Stomach smooth muscle (tissue), 2 donors: ENCODE measurements at regions not wholly inside any gene's neighbourhood (a gene's known extent, or its start where the extent isn't known, plus 50 kb on each side); places are given as distances from the start of the nearest gene placed in this dataset.
"Not testable (repeated sequence)": the region's sequence is repeated elsewhere in the genome, so short reads cannot be mapped to it uniquely, and the experiment has no call there.

ENCODE experiments used
- H3K27ac ChIP-seq: one replicate; pipeline ENCODE4 v1.7.0; 2013; ENCODE audit warnings: mild to moderate bottlenecking, low read length, inconsistent platforms
- H3K27me3 ChIP-seq, 2 donors: one replicate each; pipeline ENCODE4 v1.7.0; 2013; ENCODE audit warnings: low read length in 2 of 2; ENCODE audit not compliant: insufficient read depth in 2 of 2, control insufficient read depth in 1 of 2
- H3K36me3 ChIP-seq, 2 donors: one replicate each; pipeline ENCODE4 v1.7.0; 2013; ENCODE audit warnings: low read length in 2 of 2; ENCODE audit not compliant: control insufficient read depth in 2 of 2, insufficient read depth in 2 of 2
- H3K4me1 ChIP-seq: one replicate; pipeline ENCODE4 v1.7.0; 2013; ENCODE audit warnings: low read length; ENCODE audit not compliant: control insufficient read depth, insufficient read depth
- H3K4me3 ChIP-seq, 2 donors: one replicate each; pipeline ENCODE4 v1.7.0; 2013; ENCODE audit warnings: low read length in 2 of 2
- H3K9ac ChIP-seq, 2 donors: one replicate each; pipeline ENCODE4 v1.7.0; 2013; ENCODE audit warnings: low read length in 2 of 2, mild to moderate bottlenecking in 1 of 2
- H3K9me3 ChIP-seq, 2 donors: one replicate each; pipeline ENCODE4 v1.7.0; 2013; ENCODE audit warnings: low read length in 2 of 2; ENCODE audit not compliant: control insufficient read depth in 2 of 2
- donor health status: healthy.
- donor health status: Pancreatic carcinoma.

DNA sequence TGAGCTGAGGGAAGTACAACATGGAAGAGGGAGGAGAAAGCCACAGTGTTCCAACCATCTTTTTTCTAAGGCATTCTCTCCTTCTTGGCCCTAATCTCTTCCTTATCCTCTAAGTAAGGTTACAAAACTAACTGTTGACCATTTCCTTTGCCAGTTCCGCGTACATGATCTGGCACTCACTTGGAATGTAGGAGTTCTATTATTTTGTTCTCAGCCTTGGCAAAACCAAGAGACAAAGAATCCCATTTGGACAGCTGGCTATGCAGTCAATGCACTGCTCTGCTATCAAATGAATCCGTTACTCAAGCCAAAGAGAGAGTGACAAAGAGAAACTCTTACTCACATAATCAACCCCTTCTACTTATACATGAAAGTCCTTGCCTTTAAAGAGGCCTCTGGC lies 410.3 kb downstream of the DTWD2 start:
- Histone ChIP-seq H3K4me1 (no peaks in the 10 kb centered on the region), H3K9ac (no peak overlapping the region), H3K4me3 (no peak overlapping the region), H3K27me3 (no peaks in the 10 kb centered on the region), H3K36me3 (no peaks in the 10 kb centered on the region), H3K27ac (no peak overlapping the region), H3K9me3 (no peaks in the 10 kb centered on the region)

DNA sequence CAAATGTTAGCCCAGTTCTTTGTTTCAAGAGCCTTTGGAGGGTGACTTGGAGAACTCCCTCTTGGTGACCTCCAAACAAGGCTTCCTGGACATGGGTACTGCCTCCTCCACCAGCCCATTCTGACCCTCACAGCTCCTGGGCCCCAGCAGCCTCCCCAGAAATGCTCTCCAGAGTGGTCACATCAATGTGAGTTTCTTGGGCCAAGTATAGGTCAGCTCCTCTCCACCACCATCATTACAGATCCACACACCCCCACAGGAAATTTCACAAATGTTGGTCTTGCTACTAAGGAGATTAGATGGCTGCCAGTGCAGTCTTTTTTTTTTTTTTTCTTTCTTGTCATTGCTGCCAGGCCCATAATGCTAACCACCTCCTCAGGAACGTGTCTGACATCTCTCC lies 410.7 kb downstream of the DTWD2 start:
- H3K36me3 ChIP-seq, result no peaks in the 10 kb centered on the region
- H3K27me3 ChIP-seq, result no peaks in the 10 kb centered on the region
- no peak overlapping the region for H3K27ac ChIP-seq
- H3K9me3 ChIP-seq, result no peaks in the 10 kb centered on the region
- no peak overlapping the region for H3K4me3 ChIP-seq
- no peaks in the 10 kb centered on the region for H3K4me1 ChIP-seq
- H3K9ac ChIP-seq, result no peak overlapping the region

DNA sequence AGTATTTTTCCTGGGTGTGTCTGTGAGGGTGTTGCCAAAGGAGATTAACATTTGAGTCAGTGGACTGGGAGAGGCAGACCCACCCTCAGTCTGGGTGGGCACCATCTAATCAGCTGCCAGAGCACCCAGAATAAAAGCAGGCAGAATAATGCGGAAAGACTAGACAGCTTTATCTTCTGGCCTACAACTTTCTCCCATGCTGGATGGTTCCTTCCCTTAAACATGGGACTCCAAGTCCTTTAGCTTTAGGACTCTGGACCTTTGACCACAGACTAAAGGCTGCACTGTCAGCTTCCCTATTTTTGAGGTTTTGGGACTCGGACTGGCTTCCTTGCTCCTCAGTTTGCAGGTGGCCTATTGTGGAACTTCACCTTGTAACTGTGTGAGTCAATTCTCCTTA lies 418.1 kb downstream of the DTWD2 start:
- H3K27me3 ChIP-seq, H3K9me3 ChIP-seq, H3K27ac ChIP-seq, H3K36me3 ChIP-seq, H3K9ac ChIP-seq, H3K4me3 ChIP-seq, H3K4me1 ChIP-seq: not testable (repeated sequence)

DNA sequence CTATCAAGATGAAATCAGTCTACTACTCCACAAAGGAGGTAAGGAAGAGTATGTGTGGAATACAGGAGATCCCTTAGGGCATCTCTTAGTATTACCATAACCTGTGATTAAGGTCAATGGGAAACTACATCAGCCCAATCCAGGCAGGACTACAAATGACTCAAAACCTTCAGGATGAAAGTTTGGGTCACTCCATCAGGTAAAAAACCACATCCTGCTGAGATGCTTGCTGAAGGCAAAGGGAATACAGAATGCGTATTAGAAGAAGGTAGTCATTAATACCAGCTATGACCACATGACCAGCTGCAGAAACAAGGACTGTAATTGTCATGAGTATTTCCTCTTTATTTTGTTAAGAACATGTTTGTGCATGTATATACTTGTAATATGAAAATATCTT lies 418.8 kb downstream of the DTWD2 start:
- not testable (repeated sequence) for H3K4me3 ChIP-seq, H3K9me3 ChIP-seq, H3K27ac ChIP-seq, H3K4me1 ChIP-seq, H3K9ac ChIP-seq, H3K36me3 ChIP-seq, H3K27me3 ChIP-seq

DNA sequence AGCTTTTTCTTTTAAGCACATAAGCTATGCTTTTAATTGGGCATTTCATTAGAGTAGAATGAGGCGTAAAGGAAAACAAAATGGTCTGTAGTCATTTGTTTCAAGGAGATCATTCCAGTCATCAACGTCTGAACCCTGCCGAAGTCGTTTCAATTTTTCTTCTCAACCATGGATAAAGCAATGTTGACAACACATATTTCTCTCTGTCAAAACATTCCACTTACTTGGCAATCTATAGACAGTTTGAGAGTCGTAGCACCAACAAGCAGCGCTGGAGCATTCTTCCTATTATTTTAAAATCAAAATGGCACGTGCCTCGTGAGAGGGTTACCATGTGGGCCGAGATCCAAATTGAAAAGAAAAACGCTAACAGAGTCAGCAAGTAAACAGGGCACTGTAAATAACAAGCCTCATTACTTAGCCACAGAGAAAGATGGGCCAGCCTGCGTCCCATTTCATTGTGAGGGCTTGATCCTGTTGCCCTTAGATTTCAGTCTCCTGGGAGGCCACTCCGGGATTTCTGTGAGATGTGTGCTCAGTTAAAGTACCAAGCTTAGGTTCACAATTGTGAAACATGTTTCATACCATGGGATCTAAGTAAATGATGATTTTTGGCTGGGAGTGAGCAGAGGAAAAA lies 422.9 kb downstream of the DTWD2 start:
- Histone ChIP-seq H3K9ac (no peak overlapping the region), H3K4me3 (no peak overlapping the region), H3K4me1 (no peaks in the 10 kb centered on the region), H3K36me3 (no peaks in the 10 kb centered on the region), H3K27me3 (no peaks in the 10 kb centered on the region), H3K9me3 (no peaks in the 10 kb centered on the region), H3K27ac (no peak overlapping the region)

DNA sequence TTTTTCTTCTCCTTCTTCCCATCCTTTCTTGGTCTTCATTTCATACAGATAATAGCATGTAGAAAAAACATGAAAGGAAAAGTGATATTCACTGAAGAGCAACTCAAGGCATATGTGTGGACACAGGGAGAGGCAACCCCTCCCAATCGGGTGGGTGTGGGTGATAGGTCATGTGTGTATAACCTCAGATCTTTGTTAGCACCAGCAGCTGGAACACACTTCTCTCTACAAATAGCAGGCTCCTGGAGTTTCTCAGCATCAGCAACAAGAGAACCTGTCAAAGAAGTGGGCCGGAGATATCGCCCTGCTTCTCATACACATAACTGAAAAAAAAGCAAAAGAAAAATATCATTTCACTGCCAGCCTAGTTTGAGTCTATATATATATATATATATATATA lies 426.4 kb downstream of the DTWD2 start:
- no peak overlapping the region for H3K4me3 ChIP-seq
- H3K9ac ChIP-seq, result no peak overlapping the region
- H3K9me3 ChIP-seq, result no peaks in the 10 kb centered on the region
- no peaks in the 10 kb centered on the region for H3K27me3 ChIP-seq
- H3K27ac ChIP-seq, result no peak overlapping the region
- H3K4me1 ChIP-seq, result no peaks in the 10 kb centered on the region
- H3K36me3 ChIP-seq, result no peaks in the 10 kb centered on the region

DNA sequence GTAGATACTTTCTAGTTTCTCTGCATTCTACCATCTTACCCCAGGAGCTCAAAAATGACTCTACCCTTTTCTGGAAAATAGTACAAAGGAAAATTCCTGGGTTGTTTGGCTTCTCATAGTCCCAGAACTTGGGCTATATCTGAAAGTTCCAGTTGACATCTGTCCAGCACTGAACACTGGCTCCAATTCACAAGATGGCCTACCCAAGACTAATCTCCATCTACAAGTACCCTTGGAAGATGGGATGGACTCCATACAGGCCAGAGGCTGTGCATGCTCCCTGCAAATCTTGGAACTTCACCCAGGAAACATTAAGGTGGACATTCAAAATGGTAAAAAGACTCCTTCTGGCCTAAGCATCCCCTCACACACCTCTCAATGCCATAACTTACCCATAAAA lies 427.1 kb downstream of the DTWD2 start:
- Histone ChIP-seq H3K27ac (no peak overlapping the region), H3K9ac (no peak overlapping the region), H3K4me3 (no peak overlapping the region), H3K27me3 (no peaks in the 10 kb centered on the region), H3K9me3 (no peaks in the 10 kb centered on the region), H3K4me1 (no peaks in the 10 kb centered on the region), H3K36me3 (no peaks in the 10 kb centered on the region)

DNA sequence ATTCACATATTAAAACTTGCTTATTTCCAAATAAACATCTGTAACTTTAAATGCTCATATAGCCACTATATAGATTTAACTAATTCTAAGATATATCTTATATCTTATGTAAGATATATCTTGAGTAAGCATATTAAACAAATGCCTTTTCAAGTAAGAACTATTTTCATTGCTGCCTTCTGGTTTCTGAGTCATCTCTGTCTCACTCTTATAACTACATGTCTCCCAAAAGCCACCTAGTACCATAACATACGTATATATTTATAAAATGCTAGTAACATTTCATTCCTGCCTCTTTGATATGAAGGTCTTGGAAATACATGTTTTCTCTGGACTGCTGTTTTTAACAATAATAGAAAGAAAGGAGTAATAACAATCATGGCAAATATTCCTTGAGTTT lies 429.5 kb downstream of the DTWD2 start:
- H3K4me3 ChIP-seq, result no peak overlapping the region
- no peak overlapping the region for H3K27ac ChIP-seq
- no peaks in the 10 kb centered on the region for H3K4me1 ChIP-seq
- no peaks in the 10 kb centered on the region for H3K27me3 ChIP-seq
- H3K9ac ChIP-seq, result no peak overlapping the region
- H3K9me3 ChIP-seq, result no peaks in the 10 kb centered on the region
- H3K36me3 ChIP-seq, result no peaks in the 10 kb centered on the region

DNA sequence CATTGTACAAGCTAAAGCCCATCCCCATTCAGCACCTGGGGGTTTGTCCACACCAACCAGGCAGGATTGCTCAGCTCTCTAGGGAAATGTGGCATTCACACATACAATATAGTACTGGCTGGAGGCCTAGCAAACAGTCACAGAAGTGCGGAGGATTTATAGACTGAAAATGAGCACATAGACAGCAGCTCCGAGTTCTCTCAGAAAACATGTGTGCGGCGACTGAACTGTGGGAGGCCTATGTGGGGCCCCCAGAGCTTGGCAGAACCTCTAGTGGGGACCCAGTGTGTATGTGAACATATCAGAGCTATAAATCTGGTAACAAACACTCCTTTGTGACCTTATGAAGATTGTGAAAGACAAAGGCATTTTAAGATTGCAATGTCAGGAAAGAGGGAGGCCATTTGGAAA lies 431.1 kb downstream of the DTWD2 start:
- Histone ChIP-seq H3K4me1 (no peaks in the 10 kb centered on the region), H3K9ac (no peak overlapping the region), H3K27ac (no peak overlapping the region), H3K9me3 (no peaks in the 10 kb centered on the region), H3K36me3 (no peaks in the 10 kb centered on the region), H3K4me3 (no peak overlapping the region), H3K27me3 (no peaks in the 10 kb centered on the region)

DNA sequence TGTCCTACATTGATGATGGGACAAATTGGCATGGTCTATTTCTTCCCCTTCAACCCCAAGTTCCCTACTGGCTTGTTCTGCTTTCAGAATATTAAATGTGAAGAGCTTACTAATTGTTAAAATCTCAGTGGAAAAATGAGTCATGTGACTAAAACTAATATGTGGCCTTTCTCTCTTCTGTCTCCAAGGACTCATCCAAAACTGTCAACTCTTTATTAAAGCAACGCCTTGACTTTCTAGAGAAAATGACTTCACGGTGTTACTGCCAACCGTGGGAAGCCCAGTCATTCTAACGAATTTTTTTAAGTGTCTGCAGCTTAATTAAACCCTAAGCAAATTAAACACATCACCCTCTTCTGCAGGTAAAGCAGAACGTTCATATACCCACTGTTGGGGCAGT lies 431.6 kb downstream of the DTWD2 start:
- Histone ChIP-seq H3K27me3 (no peaks in the 10 kb centered on the region), H3K9me3 (no peaks in the 10 kb centered on the region), H3K27ac (no peak overlapping the region), H3K4me3 (no peak overlapping the region), H3K4me1 (no peaks in the 10 kb centered on the region), H3K36me3 (no peaks in the 10 kb centered on the region), H3K9ac (no peak overlapping the region)

DNA sequence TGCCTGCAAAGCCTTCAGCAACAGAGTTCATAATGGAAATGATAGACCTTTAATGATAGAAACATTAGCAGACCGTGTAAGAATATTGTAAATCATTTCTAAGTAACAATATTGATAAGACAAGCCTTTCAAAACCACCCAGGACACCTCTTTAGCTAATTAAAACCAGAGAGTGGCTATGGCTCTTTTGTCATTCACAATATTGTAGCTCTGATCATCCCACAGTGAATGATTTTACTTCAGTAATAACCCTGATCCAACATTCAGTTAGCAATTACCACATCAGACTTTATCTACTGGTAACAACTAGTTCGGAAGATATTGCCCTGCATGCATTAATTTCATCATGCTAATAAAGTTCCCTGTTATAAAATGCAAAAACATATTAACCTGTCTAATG lies 432.6 kb downstream of the DTWD2 start:
- Histone ChIP-seq H3K36me3 (no peaks in the 10 kb centered on the region), H3K27me3 (no peaks in the 10 kb centered on the region), H3K4me3 (no peak overlapping the region), H3K4me1 (no peaks in the 10 kb centered on the region), H3K9ac (no peak overlapping the region), H3K27ac (no peak overlapping the region), H3K9me3 (no peaks in the 10 kb centered on the region)
